ENCODE measurements at regions not wholly inside any gene's neighbourhood (a gene's known extent, or its start where the extent isn't known, plus 50 kb on each side); places are given as distances from the start of the nearest gene placed in this dataset.

DNA sequence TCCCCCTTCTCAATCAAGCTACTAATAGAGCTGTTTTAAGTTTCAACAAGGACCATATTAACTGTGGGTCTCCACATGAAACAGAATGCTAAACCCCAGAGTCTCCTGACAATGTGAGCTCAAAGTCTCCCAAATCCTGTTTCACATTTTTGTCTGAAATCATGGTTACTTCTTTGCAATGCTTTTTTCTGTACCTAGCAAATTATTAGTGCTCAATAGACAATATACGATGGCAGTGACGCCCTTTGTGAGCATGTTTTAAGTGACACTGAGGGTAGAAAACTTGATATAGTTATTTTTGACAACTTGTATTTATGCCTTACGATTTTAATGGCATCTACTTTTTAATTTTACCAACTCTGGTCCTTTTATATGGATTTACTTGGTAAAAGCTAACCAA, 85.4 kb upstream of the SOX5 start:
- H3K27me3 ChIP-seq, result no peaks in the 10 kb centered on the region
- H3K36me3 ChIP-seq (ENCODE audit: low read depth, missing control alignments), result no peaks in the 10 kb centered on the region
- H3K4me3 ChIP-seq, result no peak overlapping the region
- H3K27ac ChIP-seq, result no peak overlapping the region
- H3K4me1 ChIP-seq, result no peaks in the 10 kb centered on the region
- intact Hi-C loops (cut with DNase I; ENCODE audit: low total_unique reads), result no loop called here
- no peaks in the 10 kb centered on the region for H3K9me3 ChIP-seq
- TF ChIP-seq POLR2A (IDR thresholded peaks at IDR 0.05), result no peak
- TF ChIP-seq, protein P1, sequence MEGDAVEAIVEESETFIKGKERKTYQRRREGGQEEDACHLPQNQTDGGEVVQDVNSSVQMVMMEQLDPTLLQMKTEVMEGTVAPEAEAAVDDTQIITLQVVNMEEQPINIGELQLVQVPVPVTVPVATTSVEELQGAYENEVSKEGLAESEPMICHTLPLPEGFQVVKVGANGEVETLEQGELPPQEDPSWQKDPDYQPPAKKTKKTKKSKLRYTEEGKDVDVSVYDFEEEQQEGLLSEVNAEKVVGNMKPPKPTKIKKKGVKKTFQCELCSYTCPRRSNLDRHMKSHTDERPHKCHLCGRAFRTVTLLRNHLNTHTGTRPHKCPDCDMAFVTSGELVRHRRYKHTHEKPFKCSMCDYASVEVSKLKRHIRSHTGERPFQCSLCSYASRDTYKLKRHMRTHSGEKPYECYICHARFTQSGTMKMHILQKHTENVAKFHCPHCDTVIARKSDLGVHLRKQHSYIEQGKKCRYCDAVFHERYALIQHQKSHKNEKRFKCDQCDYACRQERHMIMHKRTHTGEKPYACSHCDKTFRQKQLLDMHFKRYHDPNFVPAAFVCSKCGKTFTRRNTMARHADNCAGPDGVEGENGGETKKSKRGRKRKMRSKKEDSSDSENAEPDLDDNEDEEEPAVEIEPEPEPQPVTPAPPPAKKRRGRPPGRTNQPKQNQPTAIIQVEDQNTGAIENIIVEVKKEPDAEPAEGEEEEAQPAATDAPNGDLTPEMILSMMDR (IDR thresholded peaks at IDR 0.05), result no peak
- 90 to 95% methylated on average over 3 of the region's 3 CpGs for WGBS, 2 donors
- DNase-seq, result no peak

DNA sequence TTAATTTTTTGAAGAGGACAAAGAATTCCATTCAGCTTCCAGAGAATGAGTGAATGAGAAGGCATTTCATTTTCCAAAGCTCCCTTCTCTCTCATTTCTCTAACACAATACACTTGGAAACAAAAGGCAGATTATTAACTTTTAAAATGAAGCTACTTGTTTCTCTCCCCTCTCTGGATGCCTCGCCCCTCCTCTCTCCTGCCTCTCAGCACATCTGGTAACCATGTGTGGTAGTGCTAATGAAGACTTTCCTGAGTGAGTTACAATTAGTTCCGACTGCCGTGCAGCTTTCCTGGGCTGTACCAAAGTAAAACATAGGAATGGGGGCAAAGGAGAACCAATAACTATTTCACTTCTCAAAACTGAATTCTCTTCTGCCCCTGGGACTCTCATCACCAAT, 84.7 kb upstream of the SOX5 start:
- H3K36me3 ChIP-seq (ENCODE audit: low read depth, missing control alignments), result no peaks in the 10 kb centered on the region
- H3K4me1 ChIP-seq, result no peaks in the 10 kb centered on the region
- 44 to 56% methylated on average over 3 of the region's 3 CpGs for WGBS, 2 donors
- no peaks in the 10 kb centered on the region for H3K9me3 ChIP-seq
- TF ChIP-seq, protein P1 (IDR thresholded peaks at IDR 0.05), result no peak
- no peak for TF ChIP-seq POLR2A (IDR thresholded peaks at IDR 0.05)
- no peak overlapping the region for H3K27ac ChIP-seq
- no peaks in the 10 kb centered on the region for H3K27me3 ChIP-seq
- no peak for DNase-seq
- no peak overlapping the region for H3K4me3 ChIP-seq
- intact Hi-C loops (cut with DNase I; ENCODE audit: low total_unique reads), result no loop called here

DNA sequence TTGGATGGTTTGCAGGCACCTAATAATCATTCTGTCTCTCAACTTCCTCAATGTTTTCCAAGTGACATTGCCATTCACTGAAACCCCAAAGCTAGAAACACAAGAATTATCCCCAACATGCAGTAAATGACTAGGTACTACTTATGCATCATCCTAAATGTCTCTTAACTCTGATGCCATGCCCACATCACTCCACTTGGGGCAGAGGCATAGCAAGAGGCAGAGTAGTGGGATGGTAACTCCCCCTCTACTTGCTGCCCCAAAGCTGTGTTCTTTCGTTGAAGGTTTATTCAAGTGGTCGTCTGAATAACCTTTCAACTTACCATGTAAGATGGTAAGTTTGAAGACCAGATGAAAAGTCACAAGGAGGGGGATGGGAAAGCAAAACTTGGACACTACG, 77.9 kb upstream of the SOX5 start:
- TF ChIP-seq, protein P1 (IDR thresholded peaks at IDR 0.05), result no peak
- no peak for TF ChIP-seq POLR2A (IDR thresholded peaks at IDR 0.05)
- no peaks in the 10 kb centered on the region for H3K27me3 ChIP-seq
- intact Hi-C loops (cut with DNase I; ENCODE audit: low total_unique reads), result no loop called here
- no peaks in the 10 kb centered on the region for H3K36me3 ChIP-seq (ENCODE audit: low read depth, missing control alignments)
- H3K4me1 ChIP-seq, result no peaks in the 10 kb centered on the region
- H3K9me3 ChIP-seq, result no peaks in the 10 kb centered on the region
- DNase-seq, result no peak
- H3K4me3 ChIP-seq, result no peak overlapping the region
- H3K27ac ChIP-seq, result no peak overlapping the region
- WGBS, 2 donors, result 61 to 88% methylated on average over 3 of the region's 3 CpGs

DNA sequence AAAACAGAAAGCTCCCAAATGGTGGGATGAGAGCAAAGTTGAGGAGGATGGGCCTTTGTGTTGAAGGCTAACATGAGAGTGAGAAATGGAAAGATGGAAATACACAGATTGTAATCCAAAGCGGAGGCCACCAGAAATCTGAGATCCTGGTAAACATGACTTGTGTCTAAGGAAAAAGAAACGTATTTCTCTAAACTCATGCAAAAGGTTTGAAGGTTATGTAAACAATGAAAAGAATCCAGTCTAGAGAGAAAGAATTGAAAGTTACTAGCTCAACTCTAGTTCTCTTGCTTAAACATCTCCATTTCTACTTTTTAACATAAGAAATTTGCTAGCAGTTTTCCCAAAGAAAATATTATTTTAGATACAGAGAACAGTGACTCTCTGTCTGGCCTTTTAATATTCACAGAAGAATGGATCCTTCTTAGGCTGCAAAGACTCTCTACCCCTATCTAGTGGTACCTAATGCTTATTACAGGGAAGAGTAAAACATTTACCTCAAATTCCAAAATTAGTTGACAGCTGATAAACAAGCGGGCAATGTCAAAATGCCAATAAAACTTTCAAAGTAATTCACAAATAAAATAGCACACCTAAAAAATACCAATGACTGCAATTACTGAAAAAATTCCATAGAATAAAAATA, 75.8 kb upstream of the SOX5 start:
- H3K4me3 ChIP-seq, result no peak overlapping the region
- DNase-seq, result no peak
- no peaks in the 10 kb centered on the region for H3K9me3 ChIP-seq
- intact Hi-C loops (cut with DNase I; ENCODE audit: low total_unique reads), result no loop called here
- H3K27ac ChIP-seq, result no peak overlapping the region
- WGBS, 2 donors, result 64 to 69% methylated on average over 3 of the region's 3 CpGs
- TF ChIP-seq, protein P1 (IDR thresholded peaks at IDR 0.05), result peak in 1 of 3 experiments; percentile 40
- no peak for TF ChIP-seq POLR2A (IDR thresholded peaks at IDR 0.05)
- no peaks in the 10 kb centered on the region for H3K4me1 ChIP-seq
- no peaks in the 10 kb centered on the region for H3K36me3 ChIP-seq (ENCODE audit: low read depth, missing control alignments)
- H3K27me3 ChIP-seq, result no peaks in the 10 kb centered on the region

DNA sequence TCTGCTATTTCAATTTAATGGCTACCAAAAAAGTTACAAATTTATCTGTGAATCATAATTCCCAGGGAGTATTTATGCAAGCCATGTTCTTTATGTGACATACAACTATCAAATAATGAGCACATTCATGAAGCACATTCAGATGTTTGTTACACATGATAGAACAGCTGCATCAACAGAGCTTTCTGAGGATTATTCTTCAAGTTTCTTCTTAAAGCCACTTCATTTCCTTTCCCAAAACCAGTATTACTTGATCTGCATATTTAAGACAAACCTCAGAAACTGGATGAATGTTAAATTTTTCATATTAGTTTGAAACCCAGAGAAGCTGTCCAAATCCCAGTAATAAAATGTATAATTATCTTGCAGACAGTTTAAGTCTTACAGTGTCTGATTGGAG, 73.6 kb upstream of the SOX5 start:
- no peak overlapping the region for H3K27ac ChIP-seq
- TF ChIP-seq, protein P1 (IDR thresholded peaks at IDR 0.05), result no peak
- no peak for TF ChIP-seq POLR2A (IDR thresholded peaks at IDR 0.05)
- no peak overlapping the region for H3K4me3 ChIP-seq
- no peaks in the 10 kb centered on the region for H3K9me3 ChIP-seq
- no peaks in the 10 kb centered on the region for H3K4me1 ChIP-seq
- no peaks in the 10 kb centered on the region for H3K36me3 ChIP-seq (ENCODE audit: low read depth, missing control alignments)
- no peaks in the 10 kb centered on the region for H3K27me3 ChIP-seq
- intact Hi-C loops (cut with DNase I; ENCODE audit: low total_unique reads), result no loop called here
- no peak for DNase-seq
